Effector CD8-positive, alpha-beta T cell (primary cell): ENCODE measurements at regions not wholly inside any gene's neighbourhood (a gene's known extent, or its start where the extent isn't known, plus 50 kb on each side); places are given as distances from the start of the nearest gene placed in this dataset.
A peak's percentile ranks its signal among the peaks of the same experiment; 100 is the strongest.

ENCODE experiments used
- DNase-seq: peaks from one replicate; lab custom pipeline; 2025; lab: John Stamatoyannopoulos, UW

DNA sequence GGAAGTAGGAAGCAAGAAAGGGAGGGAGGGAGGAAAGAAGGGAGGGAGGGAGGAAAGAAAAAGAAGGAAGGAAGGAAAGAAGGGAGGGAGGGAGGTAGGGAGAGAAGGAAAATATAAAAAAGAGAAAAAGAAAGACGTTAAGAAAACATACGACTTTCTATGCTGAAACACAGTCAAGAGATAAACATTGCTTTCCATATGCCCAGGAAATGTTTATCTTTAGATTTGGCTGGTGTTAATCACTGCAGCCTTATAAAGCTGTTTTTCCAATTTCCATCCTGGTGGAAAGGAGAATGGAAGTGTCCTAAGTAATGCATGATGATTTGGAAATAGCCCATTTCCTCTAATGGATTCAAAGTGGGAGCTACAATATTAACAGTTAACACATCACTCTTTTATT is 524.3 kb downstream of the MTRR start:
- no peak for DNase-seq

DNA sequence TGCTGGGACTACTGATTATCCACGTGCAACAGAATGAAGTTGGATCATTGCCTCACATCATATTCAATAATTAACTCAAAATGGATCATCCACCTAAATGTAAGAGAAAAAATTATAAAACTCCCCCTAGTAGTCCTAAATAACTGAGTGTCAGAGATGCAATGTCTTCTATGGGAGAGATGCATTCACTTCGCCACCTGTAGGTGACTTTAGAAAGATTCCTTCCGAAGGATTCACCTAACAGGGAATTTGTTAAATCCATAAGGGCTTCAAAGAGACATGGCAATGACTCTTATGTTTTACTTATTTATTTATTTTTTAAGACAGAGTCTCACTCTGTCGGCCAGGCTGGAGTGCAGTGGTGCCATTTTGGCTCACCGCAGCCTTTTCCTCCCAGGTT is 526.0 kb downstream of the MTRR start:
- no peak for DNase-seq

DNA sequence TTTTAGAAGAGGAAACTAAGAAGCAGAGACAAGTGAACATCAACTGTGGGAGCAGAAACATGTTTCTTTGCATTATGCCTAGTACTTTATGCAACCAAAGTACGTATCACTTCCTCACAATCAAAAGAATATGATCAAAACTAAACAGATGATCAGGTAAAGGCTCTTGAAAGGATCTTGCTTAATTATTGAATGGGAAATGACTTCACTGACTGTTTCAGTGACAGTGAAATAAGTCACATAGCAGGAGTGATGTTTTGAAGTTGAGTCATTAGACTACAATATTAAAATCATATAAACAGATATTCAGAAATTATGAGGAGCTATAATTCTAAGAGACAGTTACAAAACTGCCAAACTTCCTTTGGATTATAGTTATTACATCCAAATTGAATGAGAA is 527.3 kb downstream of the MTRR start:
- no peak for DNase-seq

DNA sequence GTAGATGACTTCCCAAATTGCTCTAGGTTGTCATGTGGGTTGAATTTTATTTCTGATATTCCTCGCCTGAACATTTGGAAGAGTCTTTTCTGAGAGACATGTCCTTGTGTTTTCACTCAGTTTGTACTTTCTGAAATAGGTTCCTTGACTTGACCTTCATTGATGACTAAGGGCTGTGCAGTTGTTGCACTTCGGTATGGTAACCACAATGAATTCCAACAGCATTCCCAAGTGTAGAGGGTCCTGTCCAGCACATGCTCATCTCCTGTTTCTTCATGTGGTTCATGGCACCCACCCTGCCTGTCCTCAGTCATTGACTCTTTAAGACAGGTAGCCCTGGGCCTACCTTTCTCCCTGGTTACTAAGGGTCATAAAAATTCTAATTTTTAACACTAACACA is 527.8 kb downstream of the MTRR start:
- no peak for DNase-seq

DNA sequence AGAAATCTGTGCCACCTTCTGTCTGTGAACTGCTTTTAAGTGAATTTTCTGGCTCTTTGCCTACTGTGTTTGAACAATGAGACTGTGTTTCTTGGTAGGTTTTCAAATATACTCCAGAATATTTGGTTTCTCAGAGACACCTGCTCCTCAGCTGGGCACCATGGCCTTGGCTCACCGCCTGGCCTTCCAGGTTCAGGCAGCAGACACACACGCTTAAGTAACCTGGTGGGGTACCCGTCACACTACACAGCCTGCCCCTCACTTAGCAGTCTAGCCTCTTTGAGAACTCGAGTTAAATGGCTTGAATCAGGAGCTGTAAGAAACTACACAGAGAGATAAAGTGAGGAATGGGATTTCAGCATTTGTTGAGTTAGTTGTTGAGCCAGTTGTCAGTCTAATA is 530.5 kb downstream of the MTRR start:
- no peak for DNase-seq

DNA sequence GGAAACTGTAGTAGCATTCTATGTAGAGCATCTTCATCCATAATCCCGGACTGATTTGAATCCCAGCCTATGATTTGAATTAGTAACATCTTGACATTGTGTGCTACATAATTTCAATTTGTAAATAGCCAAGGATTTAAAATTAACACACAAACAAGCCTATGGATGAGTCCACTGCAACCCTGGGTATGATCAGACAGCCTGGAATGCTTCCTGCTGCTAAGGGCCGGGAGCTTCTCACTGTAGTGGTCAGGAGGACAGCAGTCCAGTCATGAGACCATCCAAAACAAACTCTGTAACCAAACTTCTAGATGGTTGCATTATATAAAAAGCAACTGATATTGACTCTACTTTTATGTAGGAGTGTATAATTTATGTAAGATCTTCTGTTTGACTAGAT is 539.3 kb downstream of the MTRR start:
- no peak for DNase-seq

DNA sequence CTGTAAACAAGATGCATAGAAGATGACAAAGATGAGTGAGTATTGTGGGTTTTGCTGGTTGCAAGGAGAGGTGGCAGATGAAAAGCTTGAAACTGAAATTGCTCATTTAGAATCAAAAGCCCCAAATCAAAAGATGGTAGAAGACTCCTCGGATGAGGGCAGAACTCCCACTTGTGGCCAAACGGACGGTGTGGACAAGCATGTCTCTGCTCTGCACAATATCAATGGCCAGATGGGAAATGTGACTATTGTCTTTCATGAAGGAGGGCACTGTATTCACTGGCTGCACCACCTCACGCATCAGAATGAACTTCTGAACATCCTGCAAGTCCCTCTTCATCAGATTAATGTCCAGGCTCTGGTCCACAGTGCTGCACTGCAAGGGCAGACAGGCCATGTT is 541.7 kb downstream of the MTRR start:
- no peak for DNase-seq

DNA sequence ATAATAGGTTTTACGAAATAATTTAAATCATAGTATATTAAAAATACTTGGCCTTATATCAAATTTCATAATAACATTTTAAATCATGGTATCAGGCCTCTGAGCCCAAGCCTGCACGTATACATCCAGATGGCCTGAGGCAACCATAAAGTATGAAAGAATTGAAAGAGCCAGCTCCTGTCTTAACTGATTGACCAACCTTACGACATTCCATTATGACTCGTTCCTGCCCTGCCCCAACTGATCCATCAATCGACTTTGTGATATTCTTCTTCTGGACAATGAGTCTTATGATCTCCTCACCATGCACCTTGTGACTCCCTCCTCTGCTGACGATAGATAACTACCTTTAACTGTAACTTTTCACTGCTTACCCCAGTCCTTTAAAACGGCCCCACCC is 545.0 kb downstream of the MTRR start:
- DNase-seq: no peak

DNA sequence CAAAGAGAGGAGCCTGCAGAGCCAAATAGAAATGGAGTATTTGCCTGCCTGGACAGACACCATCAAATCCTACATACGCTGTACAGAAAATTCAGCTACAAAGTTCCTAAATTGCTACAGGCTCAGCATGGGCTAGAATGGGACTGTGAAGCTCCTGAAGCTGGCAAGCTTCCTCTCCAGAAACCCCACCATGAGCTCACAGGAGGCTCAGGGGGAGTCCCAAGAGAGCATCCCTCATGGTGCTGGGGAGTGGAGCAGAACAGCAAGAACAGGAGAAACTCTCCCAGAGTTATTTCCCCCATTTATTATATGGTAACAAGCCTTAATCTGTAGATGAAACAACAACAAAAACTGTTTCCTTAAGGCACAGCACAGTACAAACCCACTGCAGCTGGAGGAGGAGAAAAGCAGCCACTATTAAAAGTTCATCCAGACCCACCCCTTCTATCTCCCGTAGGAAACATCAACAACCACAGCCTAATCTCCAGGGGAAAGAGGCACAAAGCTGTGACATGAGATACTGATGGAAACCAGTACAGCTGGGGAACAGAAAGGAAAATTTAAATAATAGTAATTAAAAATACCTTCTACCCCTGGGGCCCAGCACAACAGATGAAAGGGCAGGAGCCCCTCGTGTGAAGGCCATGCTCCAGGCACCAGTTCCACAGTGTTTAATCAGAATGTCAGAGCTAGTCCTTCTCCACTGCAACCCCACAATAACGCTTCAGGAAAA is 548.5 kb downstream of the MTRR start:
- DNase-seq: no peak

DNA sequence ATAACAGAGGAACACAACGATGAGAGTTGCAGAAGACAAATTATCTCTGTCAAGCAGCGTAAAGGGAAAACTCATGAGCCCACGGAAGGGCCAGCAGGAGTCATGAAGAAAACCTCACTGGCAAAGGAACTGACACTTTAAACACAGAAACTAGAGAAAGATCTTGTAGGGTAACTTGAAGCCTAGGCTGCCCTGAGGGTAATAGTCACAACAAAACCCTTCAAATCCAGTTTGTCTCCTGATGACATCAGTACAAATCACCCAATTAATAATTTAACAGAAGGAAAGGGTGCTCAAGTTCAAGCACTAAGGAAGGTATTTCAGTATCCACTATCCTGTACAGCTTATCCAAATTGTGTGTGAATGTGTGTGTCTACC is 549.1 kb downstream of the MTRR start:
- DNase-seq: no peak

DNA sequence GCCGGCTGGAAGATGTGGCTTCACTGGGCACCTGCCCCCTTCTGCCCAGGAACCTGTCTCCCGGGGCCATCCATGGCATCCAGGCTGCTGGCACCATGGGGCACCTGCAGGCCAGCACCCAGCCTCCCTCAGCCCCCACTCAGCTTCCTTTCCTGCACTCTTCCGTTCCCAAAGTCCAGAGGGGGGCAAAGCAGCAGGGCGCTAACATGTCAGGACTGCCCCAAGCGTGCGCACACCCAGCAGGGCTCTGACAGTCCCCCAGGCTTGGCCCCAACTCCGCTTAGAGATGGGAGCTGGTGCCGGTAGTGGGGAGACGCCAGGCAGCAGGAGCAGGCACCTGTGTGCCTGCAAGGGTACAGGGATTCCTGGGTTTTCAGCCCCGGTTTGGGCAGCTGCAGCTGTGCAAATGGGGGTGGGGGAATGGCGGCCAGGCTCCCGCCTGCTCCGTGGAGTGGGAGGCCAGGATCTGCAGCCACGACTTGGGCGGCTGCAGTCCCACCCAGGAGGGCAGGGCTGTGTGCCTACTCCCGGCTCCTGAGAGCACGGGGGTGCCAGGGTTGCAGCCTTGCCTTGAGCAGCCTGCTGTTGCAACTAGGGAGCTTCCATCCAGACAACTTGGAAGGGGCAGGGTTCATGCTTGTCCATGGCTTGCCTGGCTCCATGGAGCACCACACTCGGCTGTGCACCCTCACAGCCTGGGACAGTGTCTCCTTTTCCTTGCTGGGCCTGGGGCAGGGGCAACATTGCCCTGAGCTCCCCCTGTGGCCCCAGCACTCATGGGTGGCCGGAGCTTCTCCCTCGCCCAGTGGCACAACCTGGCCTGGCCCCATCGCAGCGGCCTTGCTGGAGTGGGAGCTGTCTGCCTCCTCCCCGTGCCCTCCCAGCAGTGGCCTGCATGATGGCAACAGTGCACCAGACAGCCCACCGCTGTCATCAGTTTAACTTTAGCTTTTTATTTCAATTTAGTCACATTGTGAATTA is 561.1 kb downstream of the MTRR start:
- no peak for DNase-seq

DNA sequence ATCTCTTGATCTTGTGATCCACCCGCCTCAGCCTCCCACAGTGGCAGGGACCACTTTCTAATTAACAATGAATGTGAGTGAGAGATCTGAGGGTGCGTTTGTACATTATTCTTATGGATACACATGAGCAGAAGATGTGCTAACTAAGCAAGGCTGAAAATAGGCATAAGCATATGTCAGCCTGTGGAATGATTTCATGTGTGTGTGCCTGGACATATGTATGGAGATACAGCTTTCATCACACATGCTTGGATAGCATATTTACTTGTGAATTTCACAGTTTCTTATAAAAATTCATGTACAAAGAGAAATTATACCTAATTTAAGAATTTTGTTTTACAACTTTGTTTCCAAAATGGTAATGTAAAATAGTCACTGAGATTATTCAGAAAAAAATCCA is 565.6 kb downstream of the MTRR start:
- no peak for DNase-seq

DNA sequence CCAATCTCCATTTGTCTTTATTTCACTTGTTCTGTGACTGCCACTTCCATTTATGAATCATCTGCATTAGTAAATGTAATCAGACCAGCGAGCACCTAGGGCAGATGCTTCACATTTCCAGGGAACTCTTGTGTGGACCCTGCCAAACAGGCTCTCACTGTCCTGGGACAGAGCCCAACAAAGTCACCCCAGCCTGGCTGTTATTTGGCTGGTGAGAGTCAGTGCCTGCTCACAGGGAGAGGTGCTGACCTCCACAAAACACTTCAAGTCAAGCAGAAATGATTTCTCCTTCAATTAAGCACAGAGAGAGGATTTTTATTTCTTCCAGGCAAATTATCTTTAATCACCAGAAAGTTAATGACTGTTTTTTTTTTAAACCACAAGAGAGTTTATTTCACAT is 568.0 kb downstream of the MTRR start:
- no peak for DNase-seq

DNA sequence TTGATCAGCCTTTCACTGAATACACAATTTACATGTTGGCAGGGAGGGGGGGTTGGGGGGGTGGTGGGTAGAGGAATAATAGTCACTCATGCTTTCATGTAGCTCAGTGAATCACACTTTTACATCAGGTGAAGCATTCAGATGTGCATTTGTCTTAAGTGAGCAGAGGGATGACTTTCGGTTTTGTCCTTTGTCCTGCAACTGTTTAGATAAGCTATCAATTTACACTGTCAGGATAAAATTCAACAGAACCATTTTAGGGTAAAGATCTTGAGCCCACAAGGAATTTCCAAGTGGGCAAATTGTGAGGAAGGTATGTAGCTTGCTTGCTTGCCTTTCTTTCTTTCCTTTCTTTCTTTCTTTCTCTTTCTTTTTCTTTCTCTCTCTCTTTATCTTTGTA is 576.2 kb downstream of the MTRR start:
- no peak for DNase-seq

DNA sequence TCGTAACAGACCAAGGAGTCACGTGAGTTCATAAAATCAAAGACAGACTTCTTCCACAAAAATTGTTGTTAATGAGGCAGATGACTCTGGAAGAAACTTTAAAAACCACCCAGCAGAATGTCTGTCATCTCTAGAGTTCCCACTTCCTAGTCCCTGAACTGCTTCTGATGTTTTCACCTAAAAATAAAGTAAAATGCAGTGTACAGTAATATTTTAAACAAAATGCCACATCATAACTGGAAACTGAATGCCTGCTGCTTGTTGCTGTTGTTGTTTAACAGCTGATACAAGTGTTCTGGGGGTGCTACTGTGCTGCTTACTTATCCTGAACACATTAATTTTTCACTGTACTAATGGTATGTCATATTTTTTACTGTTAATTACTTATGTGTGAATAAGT is 577.2 kb downstream of the MTRR start:
- DNase-seq: no peak

DNA sequence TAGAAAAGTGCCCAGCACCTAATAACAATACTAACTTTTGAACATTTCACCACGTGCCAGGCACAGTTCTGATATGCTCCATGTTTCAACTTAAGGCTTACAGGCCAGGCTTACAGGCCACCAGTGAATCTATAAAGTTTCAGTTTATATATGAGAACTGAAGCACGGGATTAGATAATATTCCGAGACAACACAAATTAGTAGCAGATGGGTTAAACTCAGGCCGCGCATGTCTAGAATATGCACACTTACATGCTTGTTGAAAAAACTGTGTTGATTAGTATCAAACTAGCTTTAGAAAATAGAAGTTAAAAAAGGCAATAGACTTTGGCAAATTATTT is 587.9 kb downstream of the MTRR start:
- no peak for DNase-seq

DNA sequence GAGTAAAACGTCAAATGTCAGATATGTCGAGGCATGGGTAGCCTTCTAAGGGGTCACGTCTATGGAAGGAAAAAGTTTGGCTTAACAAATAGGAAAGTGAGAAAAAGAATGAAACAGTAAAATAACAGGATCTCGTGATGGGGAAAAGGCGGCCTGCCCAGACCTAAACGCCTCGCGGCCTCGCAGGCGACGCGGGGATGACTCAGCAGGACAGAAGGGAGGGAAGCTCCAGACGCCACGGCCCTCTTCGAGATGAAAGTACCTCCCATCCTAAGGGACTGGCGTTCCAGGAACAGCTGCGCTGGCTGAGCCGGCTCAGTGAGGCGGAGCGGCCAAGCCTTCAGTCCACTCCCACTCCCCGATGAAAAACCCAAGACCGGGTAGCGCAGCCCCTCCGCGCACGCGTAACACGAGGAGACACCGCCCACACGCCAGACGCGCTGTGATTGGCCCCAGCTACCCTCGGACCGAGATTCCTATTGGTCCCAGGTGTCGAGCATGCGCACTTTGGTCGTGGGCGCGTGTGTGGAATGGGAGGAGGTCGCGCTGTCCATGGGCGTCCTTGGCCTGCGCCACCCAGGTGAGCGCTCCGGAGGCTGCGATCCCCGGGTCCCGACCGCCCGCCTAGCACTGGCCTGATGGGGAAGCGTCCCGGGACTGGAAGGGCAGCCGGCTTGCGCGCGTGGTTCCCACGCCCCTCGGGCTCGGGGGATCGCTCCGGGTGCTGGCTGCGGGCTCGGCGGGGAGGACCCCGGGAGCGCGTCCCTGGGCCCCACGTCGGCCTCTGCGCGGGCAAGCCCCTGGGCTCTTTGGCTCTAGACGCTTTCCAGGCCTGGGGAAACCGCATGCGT is 588.5 kb downstream of the MTRR start:
- DNase-seq: peak; percentile 88

DNA sequence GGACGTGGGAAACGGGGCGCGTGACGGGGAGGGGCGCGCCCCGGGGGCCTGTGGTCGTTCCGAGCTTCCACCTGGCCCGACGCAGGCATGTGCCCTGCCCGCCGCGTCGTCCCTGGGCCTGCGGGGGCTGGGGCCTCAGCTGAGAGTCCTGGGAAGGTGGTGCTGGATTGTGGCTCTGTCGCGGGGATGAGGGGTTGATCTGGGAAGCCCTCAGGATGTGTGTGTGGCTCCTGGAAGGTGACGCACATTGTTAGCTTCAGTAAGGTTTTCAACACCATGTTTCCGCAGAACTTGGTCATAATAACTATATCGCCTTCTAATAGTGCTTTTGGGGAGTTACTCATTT is 589.1 kb downstream of the MTRR start:
- no peak for DNase-seq

DNA sequence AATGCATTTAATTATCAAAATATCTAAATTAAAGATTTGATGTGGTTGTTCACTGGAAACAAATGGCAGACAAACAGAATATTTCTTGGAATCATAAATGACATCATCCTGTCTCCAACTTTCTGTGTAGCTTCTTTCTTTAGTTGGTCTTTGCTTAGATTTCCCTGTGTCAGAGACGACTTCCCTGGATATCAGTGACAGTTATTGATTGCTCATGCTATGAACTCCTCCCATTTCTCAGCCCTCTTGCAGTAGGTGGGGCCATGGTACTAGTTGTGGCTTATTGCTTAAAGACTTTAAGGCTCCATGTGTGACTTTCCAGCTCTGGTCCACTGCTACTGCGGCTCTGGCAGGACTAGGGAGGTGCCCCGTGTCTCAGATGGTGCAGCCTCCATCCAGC is 592.6 kb downstream of the MTRR start:
- DNase-seq: no peak

DNA sequence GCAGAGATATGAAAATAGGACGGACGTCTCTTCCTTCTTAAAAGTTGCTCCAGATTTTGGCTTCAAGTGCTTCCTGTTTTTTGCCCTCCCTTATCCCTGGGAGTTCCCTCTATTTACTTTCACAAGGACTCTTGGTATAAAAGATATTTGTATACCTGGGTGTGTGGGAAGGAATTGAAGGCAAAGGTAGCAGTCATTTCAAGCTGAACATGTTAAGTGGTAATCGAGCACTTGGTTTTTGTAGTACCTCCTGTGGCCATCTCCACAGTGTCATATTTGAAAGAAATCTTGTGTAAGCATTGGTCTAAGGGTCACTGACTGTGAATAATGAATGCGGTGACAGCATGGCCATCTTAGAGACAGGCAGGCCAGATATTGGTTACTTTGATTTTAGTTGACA is 593.6 kb downstream of the MTRR start:
- no peak for DNase-seq

DNA sequence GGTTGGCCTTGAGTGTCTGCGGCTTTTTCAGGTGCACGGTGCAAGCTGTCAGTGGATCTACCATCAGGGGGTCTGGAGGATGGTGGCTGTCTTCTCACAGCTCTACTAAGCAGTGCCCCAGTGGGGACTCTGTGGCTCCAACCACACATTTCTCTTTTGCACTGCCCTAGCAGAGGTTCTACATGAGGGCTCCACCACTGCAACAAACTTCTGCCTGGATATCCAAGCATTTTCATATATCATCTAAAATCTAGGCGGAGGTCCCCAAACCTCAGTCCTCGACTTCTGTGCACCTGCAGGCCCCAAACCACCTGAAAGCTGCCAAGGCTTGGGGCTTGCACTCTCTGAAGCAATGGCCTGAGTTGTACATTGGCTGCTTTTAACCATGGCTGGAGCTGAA is 601.5 kb downstream of the MTRR start:
- DNase-seq: no peak

DNA sequence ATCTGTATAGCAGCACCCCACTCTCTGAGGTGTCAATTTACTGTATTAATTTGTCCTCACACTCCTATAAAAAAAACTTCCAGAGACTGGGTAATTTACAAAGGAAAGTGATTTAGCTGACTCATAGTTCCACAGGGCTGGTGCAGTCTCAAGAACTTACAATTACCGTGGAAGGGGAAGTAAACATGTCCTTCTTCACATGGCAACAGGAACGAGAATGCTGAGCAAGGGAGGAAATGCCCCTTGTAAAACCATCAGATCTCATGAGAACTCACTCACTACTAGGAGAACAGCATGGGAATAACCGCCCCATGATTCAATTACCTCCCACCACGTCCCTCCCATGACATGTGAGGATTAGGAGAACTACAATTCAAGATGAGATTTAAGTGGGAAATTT is 602.6 kb downstream of the MTRR start:
- no peak for DNase-seq

DNA sequence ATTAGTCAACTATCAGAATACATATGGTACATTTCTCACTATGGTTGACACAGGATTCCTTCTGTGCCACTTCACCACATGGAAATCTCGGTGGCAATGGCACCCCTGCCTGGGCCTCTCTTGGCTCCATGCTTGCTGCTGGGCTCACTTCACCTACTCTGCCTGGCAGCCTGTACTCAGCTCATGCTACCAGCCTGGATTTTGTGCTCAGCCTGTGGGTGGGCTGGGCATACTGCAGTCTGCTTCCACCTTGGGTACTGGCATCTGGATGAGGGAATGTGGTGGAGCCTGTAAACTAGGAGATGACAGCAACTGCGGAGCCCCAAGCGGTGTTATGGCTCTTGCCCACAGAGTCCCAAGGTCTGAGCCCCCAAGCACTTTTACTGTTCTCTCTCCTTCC is 604.1 kb downstream of the MTRR start:
- no peak for DNase-seq
